SK-N-SH (cell line): ENCODE measurements at regions not wholly inside any gene's neighbourhood (a gene's known extent, or its start where the extent isn't known, plus 50 kb on each side); places are given as distances from the start of the nearest gene placed in this dataset.

Source experiments
- CHD2 ChIP-seq: fragments of 150-350 bp; IDR thresholded peaks from 2 replicates; pipeline ENCODE4 v1.6.1; 2018; ENCODE audit warnings: low read length; ENCODE audit not compliant: partially characterized antibody
- CTCF ChIP-seq: fragments of 200-600 bp; sonication (generic); IDR thresholded peaks from 2 replicates; pipeline ENCODE4 v1.6.1; 2017; ENCODE audit warnings: antibody characterized with exemption, mild to moderate bottlenecking, moderate library complexity
- EP300 ChIP-seq, 2 experiments: IDR thresholded peaks; 2 replicates each; pipeline versions ENCODE4 v1.4.0 to v1.6.1; 2012; ENCODE audit warnings: borderline replicate concordance in 1 of 2, low read depth in 1 of 2, low read length in 1 of 2
- GATA2 ChIP-seq: sonication (generic); formaldehyde crosslinking; IDR thresholded peaks from 2 replicates; pipeline ENCODE4 v1.5.0; 2020; ENCODE audit warnings: mild to moderate bottlenecking, missing genetic modification reagents
- JUND ChIP-seq: IDR thresholded peaks from 2 replicates; pipeline ENCODE4 v1.4.0; 2012
- MAX ChIP-seq: IDR thresholded peaks from 2 replicates; pipeline ENCODE4 v1.4.0; 2012; ENCODE audit warnings: low read depth
- MXI1 ChIP-seq: IDR thresholded peaks from 2 replicates; pipeline ENCODE4 v1.6.1; 2012; ENCODE audit warnings: mild to moderate bottlenecking, low read depth, low read length, improper control_type of control experiment
- PBX3 ChIP-seq: IDR thresholded peaks from 2 replicates; pipeline ENCODE4; 2012
- POLR2AphosphoS5 ChIP-seq: IDR thresholded peaks from 2 replicates; pipeline ENCODE4 v1.6.1; 2012; ENCODE audit warnings: low read depth, low read length
- RAD21 ChIP-seq: IDR thresholded peaks from 2 replicates; pipeline ENCODE4 v1.6.1; 2012; ENCODE audit warnings: mild to moderate bottlenecking, low read length
- REST ChIP-seq: IDR thresholded peaks from 2 replicates; pipeline ENCODE4 v1.6.1; 2012; ENCODE audit warnings: mild to moderate bottlenecking, low read depth, low read length, moderate library complexity
- USF1 ChIP-seq: IDR thresholded peaks from 2 replicates; pipeline ENCODE4 v1.4.0; 2012; ENCODE audit warnings: low read depth, borderline replicate concordance

- TF ChIP-seq CTCF, result no peak
- no peak for TF ChIP-seq EP300 (IDR thresholded peaks at IDR 0.05; ENCODE audit: borderline replicate concordance in 1 of 2, low read depth in 1 of 2, low read length in 1 of 2)
- no peak for TF ChIP-seq REST
- TF ChIP-seq CHD2, result no peak
- no peak for TF ChIP-seq MXI1
- no peak for TF ChIP-seq POLR2AphosphoS5
- TF ChIP-seq RAD21, result no peak
- no peak for TF ChIP-seq USF1
- TF ChIP-seq PBX3, result no peak
- TF ChIP-seq GATA2 (CRISPR knock-in tag), result no peak
- no peak for TF ChIP-seq MAX
- TF ChIP-seq JUND, result no peak
Measured at GRCh38 chr6:140563728-140564127, 1189.3 kb upstream of the CITED2 start.
